WI38 (cell line): ENCODE measurements at regions not wholly inside any gene's neighbourhood (a gene's known extent, or its start where the extent isn't known, plus 50 kb on each side); places are given as distances from the start of the nearest gene placed in this dataset.
"Not testable (repeated sequence)": the region's sequence is repeated elsewhere in the genome, so short reads cannot be mapped to it uniquely, and the experiment has no call there.

Experiments used
- H3K4me3 ChIP-seq: 2 replicates; pipeline ENCODE4 v1.5.1; 2011; ENCODE audit warnings: low read depth, mild to moderate bottlenecking, control low read depth, low read length
- CTCF ChIP-seq: IDR thresholded peaks from 2 replicates; pipeline ENCODE4 v1.5.1; 2012; ENCODE audit warnings: low read depth, mild to moderate bottlenecking, control low read depth, low read length

GRCh38 chr4:59647500-59647899, 1552.6 kb upstream of the ADGRL3 start:
- no peak for TF ChIP-seq CTCF
- H3K4me3 ChIP-seq: no peak overlapping the region

DNA sequence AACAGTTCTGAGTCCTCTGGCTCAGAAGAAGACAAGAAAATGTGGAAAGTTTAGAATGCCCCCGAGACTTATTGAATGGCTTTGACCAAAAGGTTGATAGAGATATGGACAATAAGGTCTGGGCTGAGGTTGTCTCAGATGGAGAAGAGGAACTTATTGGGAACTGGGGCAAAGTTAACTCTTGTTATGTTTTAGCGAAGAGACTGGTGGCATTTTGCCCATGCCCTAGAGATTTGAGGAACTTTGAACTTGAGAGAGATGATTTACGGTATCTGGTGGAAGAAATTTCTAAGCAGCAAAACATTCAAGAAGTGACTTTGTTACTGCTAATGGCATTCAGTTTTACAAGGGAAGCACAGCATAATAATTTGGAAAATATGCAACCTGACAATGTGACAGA, 1549.3 kb upstream of the ADGRL3 start:
- no peak for TF ChIP-seq CTCF
- H3K4me3 ChIP-seq: no peak overlapping the region

DNA sequence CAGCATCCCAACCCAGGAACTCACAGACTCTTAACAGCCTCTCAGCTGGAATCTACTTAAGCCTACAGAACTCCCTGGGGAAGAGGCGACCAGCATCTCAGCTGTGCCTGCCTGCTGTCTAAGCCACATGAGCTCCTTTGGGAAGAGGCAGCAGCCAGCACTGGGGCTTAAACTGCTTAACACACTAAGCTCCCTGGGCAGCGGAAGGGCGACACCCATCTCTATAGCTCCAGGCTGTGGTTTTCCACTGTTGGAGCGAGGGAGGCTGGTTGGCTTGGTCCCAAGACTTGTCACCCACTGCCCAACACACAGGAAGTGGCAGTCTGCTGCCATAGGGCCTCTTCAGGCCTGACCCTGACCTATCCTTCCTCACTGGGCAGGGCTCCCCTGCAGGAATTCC, 1544.1 kb upstream of the ADGRL3 start:
- no peak overlapping the region for H3K4me3 ChIP-seq
- TF ChIP-seq CTCF: no peak

GRCh38 chr4:59664771-59665170, 1535.4 kb upstream of the ADGRL3 start:
- no peak for TF ChIP-seq CTCF
- H3K4me3 ChIP-seq: no peak overlapping the region

GRCh38 chr4:59666645-59667044, 1533.5 kb upstream of the ADGRL3 start:
- H3K4me3 ChIP-seq: no peak overlapping the region
- no peak for TF ChIP-seq CTCF

DNA sequence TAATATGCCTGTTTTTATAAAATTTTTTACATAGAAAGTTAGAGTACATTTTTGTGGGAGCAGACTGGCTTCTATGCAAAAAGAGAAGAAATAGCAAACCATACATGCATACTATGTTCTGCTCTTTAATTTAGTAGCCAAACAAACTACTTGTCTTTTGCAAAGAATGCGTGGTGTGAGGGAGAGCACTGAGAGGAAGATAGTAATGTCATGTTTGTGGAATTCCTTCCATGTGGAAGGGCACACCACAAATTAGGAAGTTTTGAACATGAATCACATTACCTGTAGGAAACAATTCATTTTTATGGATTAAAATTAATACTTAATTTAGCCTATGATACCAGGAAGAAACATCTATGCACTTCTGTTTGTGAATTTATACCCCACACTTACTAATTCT, 1529.1 kb upstream of the ADGRL3 start:
- no peak for TF ChIP-seq CTCF
- H3K4me3 ChIP-seq: no peak overlapping the region

DNA sequence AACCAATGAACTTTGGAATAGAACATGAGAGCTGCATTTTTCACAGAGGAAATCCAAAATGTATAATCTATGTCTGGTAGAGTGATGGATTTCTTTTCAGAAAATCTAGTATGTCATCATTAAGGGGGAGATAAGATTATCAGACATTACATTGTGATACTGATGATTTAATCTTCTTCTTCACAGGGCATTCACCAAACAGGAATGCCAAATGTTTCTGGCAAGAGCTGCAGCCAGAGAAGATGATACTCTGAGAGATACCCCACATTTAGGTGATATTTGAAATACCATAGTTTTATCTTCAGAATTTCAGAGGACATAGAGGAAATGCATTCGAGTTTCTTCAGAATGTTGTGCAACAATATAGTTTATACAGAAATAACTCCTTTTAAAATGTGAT, 1523.7 kb upstream of the ADGRL3 start:
- TF ChIP-seq CTCF: no peak
- H3K4me3 ChIP-seq: no peak overlapping the region

GRCh38 chr4:59676992-59677391, 1523.1 kb upstream of the ADGRL3 start:
- not testable (repeated sequence) for H3K4me3 ChIP-seq
